Left ventricle myocardium superior (tissue), 1 donor: ENCODE measurements at regions not wholly inside any gene's neighbourhood (a gene's known extent, or its start where the extent isn't known, plus 50 kb on each side); places are given as distances from the start of the nearest gene placed in this dataset.

ENCODE experiments used
- ATAC-seq: fragments of 200-7000 bp; cut with Tn5 transposase; one replicate; pipeline ENCODE4 v1.9.1; 2020; ENCODE audit warnings: mild to moderate bottlenecking, moderate library complexity
- DNase-seq: peaks from one replicate; pipeline ENCODE4 v3.0.0-alpha.2; 2020
- intact Hi-C: fragments of 100-400 bp; cut with micrococcal nuclease; formaldehyde crosslinking; loops from one replicate; pipeline ENCODE4 v1.11.0; 2022
- donor health status: DM: no; HTN: yes; CAD: no; lungs with severe emphysema.

GRCh38 chr1:242579528-242580235, 55.2 kb upstream of the PLD5 start:
- intact Hi-C loops = no loop called here
- no peak for ATAC-seq

More at GRCh38 chr1:242579528-242580235, 55.2 kb upstream of the PLD5 start:
- DNase-seq = no peak
